Liver (tissue), 3 donors: ENCODE measurements at regions not wholly inside any gene's neighbourhood (a gene's known extent, or its start where the extent isn't known, plus 50 kb on each side); places are given as distances from the start of the nearest gene placed in this dataset.

ENCODE experiments used
- ATF3 ChIP-seq: IDR thresholded peaks from 2 replicates; pipeline ENCODE4 v1.6.1; 2016; ENCODE audit warnings: antibody characterized with exemption
- CTCF ChIP-seq: fragments of 150-350 bp; IDR thresholded peaks from 2 replicates; pipeline ENCODE4 v1.5.1; 2017; ENCODE audit warnings: improper control_type of control experiment, low read depth, low read length; ENCODE audit not compliant: missing input control
- donor health status: healthy.
- donor health status: healthy.

GRCh38 chr4:152165146-152165545 lies 370.7 kb downstream of the FBXW7 start:
- no peak for TF ChIP-seq CTCF
- TF ChIP-seq ATF3, result no peak
